ENCODE measurements at regions not wholly inside any gene's neighbourhood (a gene's known extent, or its start where the extent isn't known, plus 50 kb on each side); places are given as distances from the start of the nearest gene placed in this dataset.

DNA sequence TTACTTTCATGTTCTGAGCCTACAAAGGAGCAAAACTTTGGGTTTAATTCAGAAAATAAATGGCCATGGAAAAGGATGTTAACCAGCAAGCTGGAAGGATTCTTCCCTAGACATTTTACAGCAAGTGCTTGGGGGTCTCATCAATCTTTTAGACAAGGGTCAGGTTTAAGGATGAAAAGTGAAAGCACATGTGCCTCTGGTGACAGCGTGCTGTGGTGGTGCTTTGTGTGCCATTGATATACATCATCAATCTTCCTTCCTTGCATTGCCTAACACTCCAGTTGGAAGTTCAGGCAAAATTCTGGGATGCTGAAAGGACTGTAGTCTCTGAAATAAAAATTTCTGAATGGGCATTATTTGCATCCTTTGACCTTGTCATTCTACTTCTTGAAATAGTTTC, 171.2 kb downstream of the KCNE4 start:
- TF ChIP-seq L3MBTL2 (conservative IDR thresholded peaks at IDR 0.05) (no peak), FOXK2 (IDR thresholded peaks at IDR 0.05) (no peak), SUZ12 (IDR thresholded peaks at IDR 0.05) (no peak), TARDBP (IDR thresholded peaks at IDR 0.05) (no peak), FOXM1 (IDR thresholded peaks at IDR 0.05; ENCODE audit: borderline replicate concordance) (no peak), SP1 (IDR thresholded peaks at IDR 0.05) (no peak), BHLHE40 (IDR thresholded peaks at IDR 0.05; ENCODE audit: borderline replicate concordance) (no peak), ARNT (IDR thresholded peaks at IDR 0.05) (no peak), ZNF384 (IDR thresholded peaks at IDR 0.05) (no peak), HDGF (IDR thresholded peaks at IDR 0.05; ENCODE audit: borderline replicate concordance) (no peak)
- TF ChIP-seq, protein P1, sequence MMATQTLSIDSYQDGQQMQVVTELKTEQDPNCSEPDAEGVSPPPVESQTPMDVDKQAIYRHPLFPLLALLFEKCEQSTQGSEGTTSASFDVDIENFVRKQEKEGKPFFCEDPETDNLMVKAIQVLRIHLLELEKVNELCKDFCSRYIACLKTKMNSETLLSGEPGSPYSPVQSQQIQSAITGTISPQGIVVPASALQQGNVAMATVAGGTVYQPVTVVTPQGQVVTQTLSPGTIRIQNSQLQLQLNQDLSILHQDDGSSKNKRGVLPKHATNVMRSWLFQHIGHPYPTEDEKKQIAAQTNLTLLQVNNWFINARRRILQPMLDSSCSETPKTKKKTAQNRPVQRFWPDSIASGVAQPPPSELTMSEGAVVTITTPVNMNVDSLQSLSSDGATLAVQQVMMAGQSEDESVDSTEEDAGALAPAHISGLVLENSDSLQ (IDR thresholded peaks at IDR 0.05) = no peak

All from HEK293T (cell line).